ENCODE measurements at regions not wholly inside any gene's neighbourhood (a gene's known extent, or its start where the extent isn't known, plus 50 kb on each side); places are given as distances from the start of the nearest gene placed in this dataset.

GRCh38 chr22:22802339-22802970 lies 85.2 kb upstream of the IGLL5 start:
- DNase-seq (ENCODE audit: low spot score), result no peak

DNA sequence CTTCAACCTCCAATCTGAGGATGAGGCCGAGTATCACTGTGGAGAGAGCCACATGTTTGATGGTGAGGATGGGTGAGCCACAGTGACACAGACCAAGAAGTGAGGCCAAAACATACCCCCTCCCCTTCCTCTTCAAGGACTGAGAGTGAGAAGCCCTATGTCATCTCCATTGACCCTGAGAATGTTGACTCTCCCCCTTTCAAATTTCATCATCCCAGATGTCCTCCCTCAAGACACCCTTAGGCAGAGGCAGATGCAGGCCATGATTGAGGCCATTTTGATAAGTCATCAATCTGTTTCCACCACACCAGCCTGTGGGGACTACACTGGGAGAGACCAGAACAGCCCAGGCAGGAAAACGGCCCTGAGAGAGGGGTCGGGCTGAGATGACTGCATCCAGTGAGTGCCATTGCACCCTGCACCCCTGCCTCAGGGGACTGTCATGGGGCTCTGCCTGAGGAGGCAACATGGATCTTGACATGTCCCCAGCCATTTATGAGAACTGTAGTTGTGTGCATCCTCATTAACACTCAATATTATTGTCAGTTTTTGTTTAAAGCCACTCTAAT lies 84.2 kb upstream of the IGLL5 start:
- DNase-seq (ENCODE audit: low spot score), result no peak

GRCh38 chr22:22810018-22810427 lies 77.6 kb upstream of the IGLL5 start:
- DNase-seq (ENCODE audit: low spot score), result no peak

- DNase-seq (ENCODE audit: low spot score), result no peak
Measured at GRCh38 chr22:22810471-22810870, 77.1 kb upstream of the IGLL5 start.

GRCh38 chr22:22811016-22812009 lies 76.3 kb upstream of the IGLL5 start:
- DNase-seq (ENCODE audit: low spot score), result no peak

DNA sequence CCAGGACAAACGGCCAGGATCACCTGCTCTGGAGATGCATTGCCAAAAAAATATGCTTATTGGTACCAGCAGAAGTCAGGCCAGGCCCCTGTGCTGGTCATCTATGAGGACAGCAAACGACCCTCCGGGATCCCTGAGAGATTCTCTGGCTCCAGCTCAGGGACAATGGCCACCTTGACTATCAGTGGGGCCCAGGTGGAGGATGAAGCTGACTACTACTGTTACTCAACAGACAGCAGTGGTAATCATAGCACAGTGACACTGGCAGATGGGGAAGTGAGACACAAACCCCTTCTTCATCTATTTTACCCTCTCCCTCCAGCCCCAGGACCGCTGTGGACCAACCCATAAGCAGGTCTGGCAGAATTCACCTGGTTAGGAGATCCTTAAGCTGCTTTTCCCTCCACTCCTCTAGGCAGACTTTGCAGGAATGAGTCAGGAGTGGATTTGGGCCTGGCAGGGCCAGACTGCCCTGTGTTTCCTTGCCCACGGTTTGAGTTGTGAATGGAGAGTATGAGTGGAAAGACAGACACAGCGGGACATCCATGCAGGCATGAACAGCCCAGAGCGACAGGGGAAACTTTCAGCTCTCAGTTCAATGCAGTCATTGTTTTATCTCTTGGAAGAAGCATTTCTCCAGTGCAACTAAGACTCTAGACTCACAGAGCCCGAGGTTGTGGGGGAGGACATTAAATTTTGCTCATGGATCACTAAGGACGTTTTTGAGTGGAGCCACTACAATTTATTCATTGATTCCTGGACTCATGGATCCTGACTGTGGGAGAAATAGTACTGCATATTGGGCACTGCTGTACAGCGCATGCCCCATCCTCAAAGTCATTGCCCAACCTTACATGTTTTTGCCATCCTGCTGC lies 75.3 kb upstream of the IGLL5 start:
- no peak for DNase-seq (ENCODE audit: low spot score)

- DNase-seq (ENCODE audit: low spot score), result no peak
Measured at GRCh38 chr22:22813126-22814075, 74.2 kb upstream of the IGLL5 start.

DNA sequence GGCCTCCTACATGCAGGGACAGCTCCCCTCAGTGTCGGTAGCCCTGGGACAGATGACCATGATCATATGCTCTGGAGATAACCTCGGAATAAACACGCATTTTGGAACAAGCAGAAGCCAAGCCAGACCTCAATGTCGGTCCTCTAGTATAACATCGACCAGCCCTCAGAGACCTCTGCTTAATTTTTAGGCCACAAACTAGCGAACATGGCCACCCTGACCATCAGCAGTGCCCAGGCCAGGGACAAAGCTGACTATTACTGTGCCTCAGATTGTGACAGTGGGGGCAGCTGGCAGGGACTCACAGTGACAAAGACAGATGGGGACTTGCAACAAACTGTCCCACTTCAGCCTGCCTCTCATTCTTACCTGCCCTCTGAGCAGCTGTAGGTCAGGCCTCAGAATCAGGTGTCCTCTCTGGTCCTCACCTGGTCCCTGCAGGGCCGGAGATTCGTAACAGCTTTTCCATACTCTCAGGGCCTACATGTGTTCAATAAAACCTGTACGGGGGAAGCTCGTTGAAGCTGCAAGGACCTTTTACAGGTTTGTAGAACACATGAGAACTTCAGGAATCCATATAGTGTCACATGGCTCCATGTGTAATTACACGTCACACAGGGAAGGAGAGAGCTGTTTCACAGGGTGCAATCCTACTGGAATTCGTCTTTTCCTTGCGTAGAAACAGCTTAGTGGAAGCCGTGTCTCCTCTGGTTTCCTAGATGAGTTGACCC lies 72.8 kb upstream of the IGLL5 start:
- no peak for DNase-seq (ENCODE audit: low spot score)

GRCh38 chr22:22815397-22816170 lies 72.0 kb upstream of the IGLL5 start:
- no peak for DNase-seq (ENCODE audit: low spot score)

DNA sequence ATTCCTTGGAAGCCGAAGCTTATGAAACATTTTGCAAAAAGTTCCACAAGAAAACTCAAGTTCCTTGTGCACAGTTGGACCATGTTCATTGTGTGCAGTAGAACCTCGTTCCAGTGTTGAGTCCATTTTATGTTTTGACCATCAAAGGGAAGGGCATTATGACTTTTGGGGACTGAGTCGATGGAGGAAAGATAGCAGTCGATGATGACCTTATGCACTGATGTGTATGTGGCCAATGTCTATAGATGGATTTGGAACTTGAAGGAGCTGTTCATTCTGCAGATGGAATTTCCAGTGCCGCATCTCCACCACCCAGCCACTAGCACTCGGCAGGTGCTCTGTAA lies 71.5 kb upstream of the IGLL5 start:
- no peak for DNase-seq (ENCODE audit: low spot score)

- DNase-seq (ENCODE audit: low spot score), result no peak
Measured at GRCh38 chr22:22816766-22817410, 70.7 kb upstream of the IGLL5 start.

DNA sequence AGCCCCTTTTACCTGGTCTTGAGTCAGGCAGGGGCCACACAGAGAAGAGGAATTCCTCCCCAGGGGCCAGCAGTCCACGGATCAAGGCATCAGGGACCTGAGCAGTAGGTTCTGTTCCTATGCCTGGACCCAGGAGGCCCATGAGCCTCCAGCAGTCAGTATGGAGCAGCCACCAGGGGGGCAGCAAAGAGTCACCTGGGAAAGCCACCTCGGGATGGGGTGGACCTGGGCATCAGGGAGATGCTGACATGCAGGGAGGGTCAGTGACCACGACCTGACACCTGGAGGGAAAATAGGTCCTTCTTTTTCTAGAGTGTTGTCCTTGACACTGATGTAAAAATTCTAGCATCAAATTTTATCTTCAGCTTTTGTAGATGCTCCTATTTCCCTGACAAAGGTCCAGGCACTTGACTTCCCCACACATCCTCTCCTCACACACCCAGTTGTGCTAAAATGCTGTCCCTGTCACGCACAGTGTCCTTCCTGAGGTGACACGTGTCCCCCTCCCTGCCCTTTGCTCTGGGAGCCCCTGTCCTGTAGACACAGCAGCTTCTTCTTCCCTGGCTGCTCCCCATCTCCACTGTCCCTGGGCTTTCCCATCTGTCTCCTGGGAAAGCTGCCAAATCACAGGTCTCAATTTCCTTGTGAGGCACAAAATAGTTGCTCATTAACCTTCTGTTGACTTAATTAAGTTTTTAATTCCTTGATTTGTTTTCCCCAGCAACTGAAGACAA lies 70.0 kb upstream of the IGLL5 start:
- DNase-seq (ENCODE audit: low spot score), result no peak

DNA sequence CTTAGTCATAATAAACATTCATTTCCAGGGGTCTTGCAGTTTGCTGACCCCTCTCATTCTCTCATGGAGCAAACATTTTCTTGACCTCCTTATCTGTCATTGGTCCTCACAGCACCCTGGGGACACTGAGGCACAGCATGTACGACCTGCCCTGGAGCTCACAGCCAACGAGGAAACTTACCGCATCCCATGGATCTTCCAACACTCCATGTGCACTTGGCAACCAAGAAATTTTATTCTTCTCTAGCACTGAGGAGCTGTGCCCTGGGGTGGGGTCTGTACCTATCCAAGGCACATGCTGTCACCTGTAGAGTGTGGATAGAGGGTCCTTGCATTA lies 69.4 kb upstream of the IGLL5 start:
- no peak for DNase-seq (ENCODE audit: low spot score)

GRCh38 chr22:22818861-22819855 lies 68.5 kb upstream of the IGLL5 start:
- no peak for DNase-seq (ENCODE audit: low spot score)

DNA sequence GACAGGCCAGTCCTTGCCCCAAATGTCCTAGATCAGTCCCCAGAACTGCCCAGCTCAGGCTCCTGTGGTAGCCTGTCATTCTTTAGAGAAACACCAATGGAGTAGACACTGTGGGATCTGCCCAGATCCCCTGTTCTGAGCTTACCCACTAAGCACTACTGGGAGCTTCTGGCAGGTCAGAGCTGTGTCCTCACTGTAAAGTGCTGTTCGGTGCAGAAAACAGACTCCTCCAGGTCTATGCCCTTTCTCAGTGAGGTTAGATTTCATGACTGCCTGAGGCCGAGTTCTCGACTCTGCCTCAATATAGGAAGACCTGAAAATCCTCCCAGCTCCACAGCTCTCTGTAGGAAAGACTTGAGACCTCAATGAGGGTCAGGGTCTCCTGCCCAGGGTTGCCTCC lies 67.5 kb upstream of the IGLL5 start:
- no peak for DNase-seq (ENCODE audit: low spot score)

- DNase-seq (ENCODE audit: low spot score), result no peak
Measured at GRCh38 chr22:22820626-22821025, 67.0 kb upstream of the IGLL5 start.

DNA sequence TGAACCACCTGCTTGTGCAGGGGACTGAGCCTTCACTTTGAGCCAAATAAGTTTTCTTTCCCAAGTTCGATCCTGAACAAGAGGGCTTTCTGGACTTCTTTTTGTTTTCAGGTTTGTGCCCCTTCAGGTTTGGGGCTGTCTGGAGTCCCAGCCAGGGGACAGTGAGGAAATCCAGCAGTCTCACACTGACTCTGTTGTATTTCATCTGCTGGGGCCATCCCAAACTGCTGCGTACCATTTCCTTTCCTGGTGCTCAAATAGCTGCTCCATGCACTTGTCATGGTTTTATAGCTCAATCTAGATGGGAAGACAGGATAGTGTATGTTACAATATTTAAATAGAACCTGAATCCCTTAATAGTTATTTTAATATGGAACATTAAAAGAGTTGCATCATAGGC lies 66.3 kb upstream of the IGLL5 start:
- DNase-seq (ENCODE audit: low spot score), result no peak
